ENCODE measurements at regions not wholly inside any gene's neighbourhood (a gene's known extent, or its start where the extent isn't known, plus 50 kb on each side); places are given as distances from the start of the nearest gene placed in this dataset.

GRCh38 chr13:97112446-97113152 is 109.5 kb upstream of the MBNL2 start:
- no peak overlapping the region for H3K4me3 ChIP-seq (ENCODE audit: low read length)
- no peaks in the 10 kb centered on the region for H3K27me3 ChIP-seq (replicated peaks; ENCODE audit: control insufficient read depth, insufficient read depth, low read length)
- H3K36me3 ChIP-seq (ENCODE audit: control insufficient read depth, insufficient read depth, low read length, severe bottlenecking), result no peaks in the 10 kb centered on the region
- peak; percentile 51 for DNase-seq (ENCODE audit: low read depth)
- H3K4me1 ChIP-seq (ENCODE audit: control insufficient read depth, insufficient read depth, low read length), result peaks cover 44% of the 10 kb centered on the region
- no peaks in the 10 kb centered on the region for H3K9me3 ChIP-seq (ENCODE audit: control insufficient read depth, low read length)
- no peak overlapping the region for H3K9ac ChIP-seq (ENCODE audit: low read length)

- Histone ChIP-seq H3K36me3 (ENCODE audit: control insufficient read depth, insufficient read depth, low read length, severe bottlenecking) (no peaks in the 10 kb centered on the region), H3K27me3 (replicated peaks; ENCODE audit: control insufficient read depth, insufficient read depth, low read length) (no peaks in the 10 kb centered on the region), H3K4me3 (ENCODE audit: low read length) (no peak overlapping the region), H3K9me3 (ENCODE audit: control insufficient read depth, low read length) (no peaks in the 10 kb centered on the region), H3K9ac (ENCODE audit: low read length) (no peak overlapping the region), H3K4me1 (ENCODE audit: control insufficient read depth, insufficient read depth, low read length) (peaks cover 38% of the 10 kb centered on the region)
- no peak for DNase-seq (ENCODE audit: low read depth)
These were observed 108.7 kb upstream of the MBNL2 start for GRCh38 chr13:97113231-97114001.

- DNase-seq (ENCODE audit: low read depth), result no peak
- Histone ChIP-seq H3K36me3 (ENCODE audit: control insufficient read depth, insufficient read depth, low read length, severe bottlenecking) (no peaks in the 10 kb centered on the region), H3K4me1 (ENCODE audit: control insufficient read depth, insufficient read depth, low read length) (peaks cover 30% of the 10 kb centered on the region), H3K9ac (ENCODE audit: low read length) (peak overlapping the region; percentile 69), H3K4me3 (ENCODE audit: low read length) (peak overlapping the region; percentile 58), H3K27me3 (replicated peaks; ENCODE audit: control insufficient read depth, insufficient read depth, low read length) (no peaks in the 10 kb centered on the region), H3K9me3 (ENCODE audit: control insufficient read depth, low read length) (no peaks in the 10 kb centered on the region)
These were observed 107.5 kb upstream of the MBNL2 start for GRCh38 chr13:97114651-97115050.

- Histone ChIP-seq H3K9me3 (ENCODE audit: control insufficient read depth, low read length) (no peaks in the 10 kb centered on the region), H3K4me3 (ENCODE audit: low read length) (no peak overlapping the region), H3K4me1 (ENCODE audit: control insufficient read depth, insufficient read depth, low read length) (peaks cover 30% of the 10 kb centered on the region), H3K9ac (ENCODE audit: low read length) (no peak overlapping the region), H3K27me3 (replicated peaks; ENCODE audit: control insufficient read depth, insufficient read depth, low read length) (no peaks in the 10 kb centered on the region), H3K36me3 (ENCODE audit: control insufficient read depth, insufficient read depth, low read length, severe bottlenecking) (no peaks in the 10 kb centered on the region)
- DNase-seq (ENCODE audit: low read depth), result peak; percentile 57
These were observed 105.4 kb upstream of the MBNL2 start for GRCh38 chr13:97116754-97117153.

GRCh38 chr13:97117388-97117910 is 104.7 kb upstream of the MBNL2 start:
- Histone ChIP-seq H3K9me3 (ENCODE audit: control insufficient read depth, low read length) (no peaks in the 10 kb centered on the region), H3K9ac (ENCODE audit: low read length) (no peak overlapping the region), H3K4me1 (ENCODE audit: control insufficient read depth, insufficient read depth, low read length) (peaks cover 36% of the 10 kb centered on the region), H3K27me3 (replicated peaks; ENCODE audit: control insufficient read depth, insufficient read depth, low read length) (no peaks in the 10 kb centered on the region), H3K4me3 (ENCODE audit: low read length) (no peak overlapping the region), H3K36me3 (ENCODE audit: control insufficient read depth, insufficient read depth, low read length, severe bottlenecking) (no peaks in the 10 kb centered on the region)
- DNase-seq (ENCODE audit: low read depth), result no peak

- no peak for DNase-seq (ENCODE audit: low read depth)
- H3K4me3 ChIP-seq (ENCODE audit: low read length), result no peak overlapping the region
- H3K9ac ChIP-seq (ENCODE audit: low read length), result no peak overlapping the region
- no peaks in the 10 kb centered on the region for H3K36me3 ChIP-seq (ENCODE audit: control insufficient read depth, insufficient read depth, low read length, severe bottlenecking)
- H3K4me1 ChIP-seq (ENCODE audit: control insufficient read depth, insufficient read depth, low read length), result peaks cover 53% of the 10 kb centered on the region
- no peaks in the 10 kb centered on the region for H3K9me3 ChIP-seq (ENCODE audit: control insufficient read depth, low read length)
- no peaks in the 10 kb centered on the region for H3K27me3 ChIP-seq (replicated peaks; ENCODE audit: control insufficient read depth, insufficient read depth, low read length)
These were observed 102.2 kb upstream of the MBNL2 start for GRCh38 chr13:97119943-97120342.

GRCh38 chr13:97120346-97120745 is 101.8 kb upstream of the MBNL2 start:
- no peak overlapping the region for H3K9ac ChIP-seq (ENCODE audit: low read length)
- DNase-seq (ENCODE audit: low read depth), result no peak
- H3K9me3 ChIP-seq (ENCODE audit: control insufficient read depth, low read length), result no peaks in the 10 kb centered on the region
- H3K27me3 ChIP-seq (replicated peaks; ENCODE audit: control insufficient read depth, insufficient read depth, low read length), result no peaks in the 10 kb centered on the region
- no peaks in the 10 kb centered on the region for H3K36me3 ChIP-seq (ENCODE audit: control insufficient read depth, insufficient read depth, low read length, severe bottlenecking)
- no peak overlapping the region for H3K4me3 ChIP-seq (ENCODE audit: low read length)
- H3K4me1 ChIP-seq (ENCODE audit: control insufficient read depth, insufficient read depth, low read length), result peaks cover 53% of the 10 kb centered on the region

GRCh38 chr13:97120976-97121375 is 101.2 kb upstream of the MBNL2 start:
- Histone ChIP-seq H3K9me3 (ENCODE audit: control insufficient read depth, low read length) (no peaks in the 10 kb centered on the region), H3K4me1 (ENCODE audit: control insufficient read depth, insufficient read depth, low read length) (peaks cover 53% of the 10 kb centered on the region), H3K36me3 (ENCODE audit: control insufficient read depth, insufficient read depth, low read length, severe bottlenecking) (no peaks in the 10 kb centered on the region), H3K4me3 (ENCODE audit: low read length) (no peak overlapping the region), H3K9ac (ENCODE audit: low read length) (no peak overlapping the region), H3K27me3 (replicated peaks; ENCODE audit: control insufficient read depth, insufficient read depth, low read length) (no peaks in the 10 kb centered on the region)
- DNase-seq (ENCODE audit: low read depth), result no peak

- Histone ChIP-seq H3K4me3 (ENCODE audit: low read length) (peak overlapping the region; percentile 13), H3K9ac (ENCODE audit: low read length) (no peak overlapping the region), H3K4me1 (ENCODE audit: control insufficient read depth, insufficient read depth, low read length) (peaks cover 52% of the 10 kb centered on the region), H3K27me3 (replicated peaks; ENCODE audit: control insufficient read depth, insufficient read depth, low read length) (no peaks in the 10 kb centered on the region), H3K9me3 (ENCODE audit: control insufficient read depth, low read length) (no peaks in the 10 kb centered on the region), H3K36me3 (ENCODE audit: control insufficient read depth, insufficient read depth, low read length, severe bottlenecking) (no peaks in the 10 kb centered on the region)
- peak; percentile 40 for DNase-seq (ENCODE audit: low read depth)
These were observed 100.2 kb upstream of the MBNL2 start for GRCh38 chr13:97121894-97122293.

- H3K4me3 ChIP-seq (ENCODE audit: low read length), result peak overlapping the region; percentile 13
- DNase-seq (ENCODE audit: low read depth), result peak; percentile 81
- no peaks in the 10 kb centered on the region for H3K9me3 ChIP-seq (ENCODE audit: control insufficient read depth, low read length)
- H3K4me1 ChIP-seq (ENCODE audit: control insufficient read depth, insufficient read depth, low read length), result peaks cover 52% of the 10 kb centered on the region
- no peaks in the 10 kb centered on the region for H3K27me3 ChIP-seq (replicated peaks; ENCODE audit: control insufficient read depth, insufficient read depth, low read length)
- no peaks in the 10 kb centered on the region for H3K36me3 ChIP-seq (ENCODE audit: control insufficient read depth, insufficient read depth, low read length, severe bottlenecking)
- H3K9ac ChIP-seq (ENCODE audit: low read length), result no peak overlapping the region
These were observed 99.6 kb upstream of the MBNL2 start for GRCh38 chr13:97122381-97122996.

GRCh38 chr13:97124206-97124605 is 97.9 kb upstream of the MBNL2 start:
- Histone ChIP-seq H3K27me3 (replicated peaks; ENCODE audit: control insufficient read depth, insufficient read depth, low read length) (no peaks in the 10 kb centered on the region), H3K4me1 (ENCODE audit: control insufficient read depth, insufficient read depth, low read length) (peaks cover 52% of the 10 kb centered on the region), H3K36me3 (ENCODE audit: control insufficient read depth, insufficient read depth, low read length, severe bottlenecking) (no peaks in the 10 kb centered on the region), H3K9me3 (ENCODE audit: control insufficient read depth, low read length) (no peaks in the 10 kb centered on the region), H3K9ac (ENCODE audit: low read length) (peak overlapping the region; percentile 74), H3K4me3 (ENCODE audit: low read length) (peak overlapping the region; percentile 72)
- no peak for DNase-seq (ENCODE audit: low read depth)
